HL-60 (cell line): ENCODE measurements at regions not wholly inside any gene's neighbourhood (a gene's known extent, or its start where the extent isn't known, plus 50 kb on each side); places are given as distances from the start of the nearest gene placed in this dataset.

ENCODE experiments used
- DNase-seq, 2 experiments: peaks; one replicate each; pipeline ENCODE4 v3.0.0-alpha.2; 2010 to 2020; ENCODE audit warnings: low read depth in 1 of 2, low spot score in 1 of 2
- H3K27ac ChIP-seq: fragments of 250-450 bp; sonication (Bioruptor Pico); replicated peaks from 2 replicates; pipeline ENCODE4 v1.5.1; 2020; ENCODE audit warnings: mild to moderate bottlenecking, moderate library complexity
- H3K27me3 ChIP-seq: fragments of 250-450 bp; sonication (Bioruptor Pico); 2 replicates; pipeline ENCODE4 v1.5.1; 2021; ENCODE audit warnings: mild to moderate bottlenecking, moderate library complexity; ENCODE audit not compliant: insufficient read depth, poor library complexity, severe bottlenecking
- H3K4me3 ChIP-seq: replicated peaks from 2 replicates; pipeline ENCODE4 v1.5.1; 2011; ENCODE audit warnings: mild to moderate bottlenecking, control low read depth, low read length; ENCODE audit not compliant: insufficient read depth
- GABPA ChIP-seq: IDR thresholded peaks from 2 replicates; pipeline ENCODE4 v1.6.1; 2012; ENCODE audit warnings: low read depth
- POLR2AphosphoS5 ChIP-seq: IDR thresholded peaks from 2 replicates; pipeline ENCODE4 v1.6.1; 2012; ENCODE audit warnings: low read depth
- SPI1 ChIP-seq: IDR thresholded peaks from 2 replicates; pipeline ENCODE4 v1.6.1; 2012; ENCODE audit warnings: low read depth, mild to moderate bottlenecking, borderline replicate concordance
- TF ChIP-seq, protein P1 (sequence below): IDR thresholded peaks from one replicate; pipeline ENCODE4 v1.5.1; 2011; ENCODE audit warnings: low read length, control low read depth, inconsistent platforms; ENCODE audit not compliant: insufficient read depth
- TF ChIP-seq, protein P2 (sequence below): IDR thresholded peaks from 2 replicates; pipeline ENCODE4 v1.6.1; 2012; ENCODE audit warnings: low read depth; ENCODE audit not compliant: insufficient replicate concordance

DNA sequence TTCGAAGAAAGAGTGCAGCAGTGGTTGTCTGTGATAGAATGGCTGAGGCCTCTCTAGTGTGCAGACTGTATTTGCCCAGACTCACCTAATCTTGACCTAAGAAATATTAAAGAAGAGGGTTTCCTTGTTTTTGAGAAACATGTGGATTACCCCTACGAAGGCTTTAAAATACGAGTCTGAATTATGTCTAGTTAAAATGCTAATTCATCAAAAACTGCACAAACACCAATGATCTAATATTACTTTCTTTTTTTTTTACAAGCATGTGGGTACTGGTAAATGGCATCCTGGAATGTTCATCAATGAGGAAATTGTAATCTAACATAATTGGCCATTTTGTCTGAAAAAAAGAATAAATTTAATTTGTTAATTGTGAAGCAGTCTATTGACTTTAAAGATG lies 510.9 kb downstream of the EPM2A start:
- Histone ChIP-seq H3K27ac (no peak overlapping the region), H3K4me3 (no peak overlapping the region), H3K27me3 (peaks cover 3% of the 10 kb centered on the region)
- TF ChIP-seq POLR2AphosphoS5: no peak
- TF ChIP-seq GABPA: no peak
- TF ChIP-seq, protein P1, sequence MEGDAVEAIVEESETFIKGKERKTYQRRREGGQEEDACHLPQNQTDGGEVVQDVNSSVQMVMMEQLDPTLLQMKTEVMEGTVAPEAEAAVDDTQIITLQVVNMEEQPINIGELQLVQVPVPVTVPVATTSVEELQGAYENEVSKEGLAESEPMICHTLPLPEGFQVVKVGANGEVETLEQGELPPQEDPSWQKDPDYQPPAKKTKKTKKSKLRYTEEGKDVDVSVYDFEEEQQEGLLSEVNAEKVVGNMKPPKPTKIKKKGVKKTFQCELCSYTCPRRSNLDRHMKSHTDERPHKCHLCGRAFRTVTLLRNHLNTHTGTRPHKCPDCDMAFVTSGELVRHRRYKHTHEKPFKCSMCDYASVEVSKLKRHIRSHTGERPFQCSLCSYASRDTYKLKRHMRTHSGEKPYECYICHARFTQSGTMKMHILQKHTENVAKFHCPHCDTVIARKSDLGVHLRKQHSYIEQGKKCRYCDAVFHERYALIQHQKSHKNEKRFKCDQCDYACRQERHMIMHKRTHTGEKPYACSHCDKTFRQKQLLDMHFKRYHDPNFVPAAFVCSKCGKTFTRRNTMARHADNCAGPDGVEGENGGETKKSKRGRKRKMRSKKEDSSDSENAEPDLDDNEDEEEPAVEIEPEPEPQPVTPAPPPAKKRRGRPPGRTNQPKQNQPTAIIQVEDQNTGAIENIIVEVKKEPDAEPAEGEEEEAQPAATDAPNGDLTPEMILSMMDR: no peak
- TF ChIP-seq, protein P2, sequence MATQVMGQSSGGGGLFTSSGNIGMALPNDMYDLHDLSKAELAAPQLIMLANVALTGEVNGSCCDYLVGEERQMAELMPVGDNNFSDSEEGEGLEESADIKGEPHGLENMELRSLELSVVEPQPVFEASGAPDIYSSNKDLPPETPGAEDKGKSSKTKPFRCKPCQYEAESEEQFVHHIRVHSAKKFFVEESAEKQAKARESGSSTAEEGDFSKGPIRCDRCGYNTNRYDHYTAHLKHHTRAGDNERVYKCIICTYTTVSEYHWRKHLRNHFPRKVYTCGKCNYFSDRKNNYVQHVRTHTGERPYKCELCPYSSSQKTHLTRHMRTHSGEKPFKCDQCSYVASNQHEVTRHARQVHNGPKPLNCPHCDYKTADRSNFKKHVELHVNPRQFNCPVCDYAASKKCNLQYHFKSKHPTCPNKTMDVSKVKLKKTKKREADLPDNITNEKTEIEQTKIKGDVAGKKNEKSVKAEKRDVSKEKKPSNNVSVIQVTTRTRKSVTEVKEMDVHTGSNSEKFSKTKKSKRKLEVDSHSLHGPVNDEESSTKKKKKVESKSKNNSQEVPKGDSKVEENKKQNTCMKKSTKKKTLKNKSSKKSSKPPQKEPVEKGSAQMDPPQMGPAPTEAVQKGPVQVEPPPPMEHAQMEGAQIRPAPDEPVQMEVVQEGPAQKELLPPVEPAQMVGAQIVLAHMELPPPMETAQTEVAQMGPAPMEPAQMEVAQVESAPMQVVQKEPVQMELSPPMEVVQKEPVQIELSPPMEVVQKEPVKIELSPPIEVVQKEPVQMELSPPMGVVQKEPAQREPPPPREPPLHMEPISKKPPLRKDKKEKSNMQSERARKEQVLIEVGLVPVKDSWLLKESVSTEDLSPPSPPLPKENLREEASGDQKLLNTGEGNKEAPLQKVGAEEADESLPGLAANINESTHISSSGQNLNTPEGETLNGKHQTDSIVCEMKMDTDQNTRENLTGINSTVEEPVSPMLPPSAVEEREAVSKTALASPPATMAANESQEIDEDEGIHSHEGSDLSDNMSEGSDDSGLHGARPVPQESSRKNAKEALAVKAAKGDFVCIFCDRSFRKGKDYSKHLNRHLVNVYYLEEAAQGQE: no peak
- no peak for TF ChIP-seq SPI1
- DNase-seq: no peak

DNA sequence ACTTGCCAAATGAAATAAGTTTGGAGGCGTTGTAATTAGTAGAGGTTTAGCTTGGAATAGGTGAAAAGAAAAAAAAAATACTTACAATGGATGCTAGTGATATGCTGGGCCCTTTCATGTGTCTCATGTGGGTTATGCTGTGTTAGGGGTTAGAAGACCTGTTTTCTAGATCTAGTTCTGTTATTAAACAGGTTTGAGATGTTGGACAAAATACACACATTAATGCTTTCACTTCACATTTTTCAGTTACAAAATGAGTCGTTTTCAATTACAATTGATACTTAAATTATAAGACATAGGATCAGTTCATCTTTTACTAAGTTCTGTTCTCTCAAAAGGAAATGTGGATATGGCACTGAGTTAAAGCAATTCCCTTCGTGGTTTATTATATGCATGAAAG lies 509.8 kb downstream of the EPM2A start:
- no peak for TF ChIP-seq SPI1
- TF ChIP-seq POLR2AphosphoS5: no peak
- no peak for TF ChIP-seq GABPA
- TF ChIP-seq, protein P2: no peak
- Histone ChIP-seq H3K4me3 (no peak overlapping the region), H3K27me3 (peaks cover 3% of the 10 kb centered on the region), H3K27ac (no peak overlapping the region)
- no peak for DNase-seq

DNA sequence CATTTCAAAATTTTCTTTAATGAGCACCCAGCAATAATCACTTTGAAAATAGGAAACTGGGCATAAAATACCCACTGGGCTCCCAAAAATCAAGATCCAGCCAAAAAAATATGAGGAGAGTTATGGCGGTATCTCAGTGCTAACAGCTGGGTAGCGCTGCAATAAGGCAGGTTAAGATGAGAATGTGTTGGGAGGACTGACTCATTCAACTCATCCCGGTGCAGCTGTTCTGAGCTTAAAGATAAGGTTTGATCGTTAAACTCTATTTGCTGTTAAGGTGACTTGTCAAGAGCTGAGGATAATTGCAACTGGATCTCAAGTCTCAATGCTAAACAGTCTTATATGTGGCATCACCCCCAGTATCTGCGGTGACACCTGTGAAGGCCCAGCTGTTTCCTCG lies 507.7 kb downstream of the EPM2A start:
- TF ChIP-seq, protein P2: no peak
- TF ChIP-seq, protein P1: no peak
- TF ChIP-seq SPI1: no peak
- no peak for TF ChIP-seq POLR2AphosphoS5
- TF ChIP-seq GABPA: no peak
- Histone ChIP-seq H3K27ac (no peak overlapping the region), H3K4me3 (no peak overlapping the region), H3K27me3 (peaks cover 3% of the 10 kb centered on the region)
- DNase-seq: no peak
